Stimulated activated CD4-positive, alpha-beta T cell treated with anti-CD3 and anti-CD28 coated beads, TNF-alpha, amount 100 ng/mL, for 48 hours (primary cell): ENCODE measurements at regions not wholly inside any gene's neighbourhood (a gene's known extent, or its start where the extent isn't known, plus 50 kb on each side); places are given as distances from the start of the nearest gene placed in this dataset.

ENCODE experiments used
- DNase-seq, 3 donors: peaks; one replicate each; pipeline ENCODE4 v3.0.0-alpha.2; 2020; ENCODE audit warnings: low read depth in 3 of 3

DNA sequence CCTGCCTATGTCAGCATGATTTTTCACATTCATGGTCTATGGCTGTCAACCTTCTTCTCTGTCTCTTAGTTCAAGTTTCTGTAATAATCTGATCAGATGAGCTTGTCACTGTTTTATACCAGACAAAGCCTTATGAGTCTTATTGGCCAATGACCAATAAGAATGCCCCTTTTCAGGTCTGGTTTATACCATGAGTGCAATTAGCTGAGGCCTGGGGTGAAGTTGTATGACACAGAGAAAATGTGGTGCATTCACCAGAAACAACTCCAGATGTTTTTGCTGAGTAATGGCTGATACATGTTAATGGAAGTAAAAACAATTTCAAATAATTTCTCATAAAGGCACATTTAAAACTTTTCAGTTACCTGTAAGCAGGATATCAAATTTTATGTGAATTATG is 218.6 kb upstream of the CDH8 start:
- no peak for DNase-seq

DNA sequence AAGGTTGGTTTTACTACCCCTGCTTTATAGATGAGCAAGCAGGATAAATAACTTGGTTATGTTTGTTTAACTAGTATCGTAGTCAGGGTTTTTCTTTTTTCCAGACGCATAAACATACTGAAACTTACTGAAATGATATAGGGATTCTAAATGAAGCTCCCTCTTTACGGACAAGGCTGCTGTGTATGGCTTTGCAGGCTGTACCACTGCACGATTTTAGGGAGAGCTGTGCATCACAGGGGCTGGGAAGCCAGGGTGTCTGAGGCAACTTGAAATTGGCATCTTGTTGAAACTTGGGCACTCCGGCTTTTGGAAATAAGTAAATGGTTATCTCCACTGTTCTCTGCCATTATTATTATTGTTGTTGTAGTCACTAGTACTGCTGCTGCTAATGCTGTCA is 218.1 kb upstream of the CDH8 start:
- no peak for DNase-seq

DNA sequence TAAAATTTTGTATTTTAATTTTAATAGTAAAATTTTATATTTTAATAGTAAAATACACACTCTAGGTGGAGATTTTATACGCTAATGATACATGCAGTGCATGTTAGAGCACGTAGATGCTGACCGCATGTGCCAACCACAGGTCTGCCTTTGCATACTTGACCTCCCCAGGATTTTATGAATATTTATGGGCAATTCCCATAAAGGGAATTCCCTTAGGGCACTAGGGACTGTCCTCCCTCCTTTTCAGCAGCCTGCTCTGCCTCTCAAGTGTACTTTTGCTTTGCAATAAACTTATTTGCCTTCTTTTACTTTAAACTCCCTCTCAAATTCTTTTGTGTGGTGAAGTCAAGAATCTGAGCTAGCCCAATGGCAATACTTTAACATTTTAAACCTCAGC is 217.7 kb upstream of the CDH8 start:
- no peak for DNase-seq

DNA sequence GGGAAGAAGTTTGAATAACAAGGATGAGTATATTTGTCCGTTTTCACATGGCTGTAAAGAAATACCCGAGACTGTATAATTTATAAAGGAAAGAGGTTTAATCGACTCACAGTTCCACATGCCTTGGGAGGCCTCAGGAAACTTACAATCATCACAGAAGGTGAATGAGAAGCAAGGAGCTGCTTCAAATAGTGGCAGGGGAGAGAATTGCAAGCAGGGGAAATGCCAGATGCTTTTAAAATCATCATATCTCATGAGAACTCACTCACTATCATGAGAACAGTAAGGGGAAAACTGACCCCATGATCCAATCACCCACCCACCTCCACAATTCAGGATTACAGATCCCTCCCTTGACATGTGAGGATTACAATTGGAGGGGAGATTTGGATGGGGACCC is 212.8 kb upstream of the CDH8 start:
- no peak for DNase-seq

DNA sequence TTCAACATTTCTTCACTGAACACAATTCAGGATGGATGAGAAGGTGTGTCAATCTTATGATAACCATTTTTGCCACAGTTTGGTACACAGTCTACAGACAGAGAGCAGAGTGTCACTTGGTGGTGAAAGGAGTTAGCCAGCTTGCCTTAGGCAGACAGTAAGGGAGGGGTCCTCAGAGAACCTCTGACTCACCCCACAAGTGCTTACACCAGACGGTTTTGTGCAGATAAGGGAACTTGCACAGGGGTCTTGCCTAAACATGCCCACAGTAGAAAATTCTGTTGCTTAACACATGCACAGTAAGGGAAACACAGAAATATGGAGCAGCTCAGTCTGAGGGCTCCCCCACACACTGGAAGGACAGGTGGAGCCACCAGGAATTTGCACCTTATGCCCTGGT is 204.5 kb upstream of the CDH8 start:
- no peak for DNase-seq

DNA sequence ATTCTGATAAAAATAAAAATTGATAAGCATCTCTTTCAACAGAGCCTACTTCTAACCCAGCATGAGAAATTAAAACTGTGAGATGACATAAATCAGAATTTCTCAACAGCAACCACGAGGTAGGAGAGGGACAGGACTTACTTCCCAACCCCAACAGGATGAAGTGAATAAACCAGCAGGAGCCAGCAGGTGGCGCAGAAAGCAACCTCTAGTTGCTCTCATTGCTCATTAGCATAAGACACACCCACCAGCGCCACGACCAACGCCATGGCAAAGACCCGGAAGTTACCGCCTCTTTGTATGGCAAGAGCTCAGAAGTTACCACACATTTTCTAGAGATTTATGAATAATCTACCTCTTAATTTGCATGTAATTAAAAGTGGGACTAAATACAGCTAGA is 189.4 kb upstream of the CDH8 start:
- DNase-seq: peak in 2 of 3 donors; percentile 1 to 26

DNA sequence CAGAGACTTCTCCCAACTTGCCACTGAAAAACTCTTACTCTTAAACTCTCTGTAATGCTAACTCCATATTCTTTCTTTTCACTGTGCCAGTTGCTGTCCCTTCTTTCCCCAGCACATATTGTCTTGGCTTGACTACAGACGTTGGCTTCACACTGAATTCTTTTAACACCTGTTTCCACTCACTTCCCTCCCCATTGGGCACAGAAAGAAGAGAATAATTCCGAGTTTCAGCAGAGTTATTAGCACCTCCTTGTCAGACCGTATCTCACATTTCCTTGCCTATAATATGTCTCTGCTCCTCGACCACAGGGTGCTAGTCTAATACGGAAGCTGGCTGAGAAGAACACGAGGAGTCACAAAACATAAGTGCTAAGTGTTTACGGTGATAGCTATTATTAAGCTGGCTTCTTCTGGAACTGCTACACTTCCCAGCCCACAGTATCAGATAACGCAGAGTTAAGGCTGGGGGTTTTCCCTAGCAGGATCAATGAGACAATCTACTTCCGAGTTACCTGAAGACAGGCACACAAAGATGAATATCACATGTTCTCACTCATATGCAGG is 188.5 kb upstream of the CDH8 start:
- DNase-seq: no peak

DNA sequence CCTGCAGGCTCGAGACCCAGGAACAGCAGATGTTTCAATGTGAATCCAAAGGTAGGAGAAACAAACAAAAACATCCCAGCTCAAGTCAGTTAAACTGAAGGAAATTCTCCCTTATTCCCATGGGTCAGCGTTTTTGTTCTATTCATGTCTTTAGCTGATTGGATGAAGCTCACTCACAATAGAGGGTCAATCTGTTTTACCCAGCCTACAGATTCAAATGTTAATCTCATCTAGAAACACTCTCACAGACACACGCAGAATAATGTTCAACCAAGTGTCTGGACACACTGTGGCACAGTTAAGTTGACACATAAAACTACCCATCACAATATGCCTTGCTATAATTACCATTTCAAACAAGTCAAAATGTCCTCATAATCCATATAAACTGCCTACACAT is 180.6 kb upstream of the CDH8 start:
- no peak for DNase-seq

DNA sequence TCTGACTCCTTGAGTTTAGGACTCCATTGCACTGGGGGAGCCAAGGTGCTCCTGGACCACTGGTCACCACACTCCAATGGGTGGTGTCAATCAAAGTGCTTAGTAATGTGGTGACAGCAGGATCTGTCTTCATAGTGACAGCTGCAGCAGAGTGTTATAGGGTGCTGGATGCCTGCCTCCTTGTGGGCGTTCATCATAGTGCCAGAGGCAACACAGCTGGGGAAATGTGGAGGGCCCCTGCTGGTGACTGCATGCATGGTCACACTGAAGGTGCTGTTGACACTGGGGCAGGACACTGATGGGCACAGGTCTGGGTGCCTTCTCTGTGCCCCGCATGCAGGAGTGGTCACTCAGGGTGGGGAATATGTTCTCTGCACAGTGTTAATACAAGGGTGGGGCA is 177.5 kb upstream of the CDH8 start:
- no peak for DNase-seq

DNA sequence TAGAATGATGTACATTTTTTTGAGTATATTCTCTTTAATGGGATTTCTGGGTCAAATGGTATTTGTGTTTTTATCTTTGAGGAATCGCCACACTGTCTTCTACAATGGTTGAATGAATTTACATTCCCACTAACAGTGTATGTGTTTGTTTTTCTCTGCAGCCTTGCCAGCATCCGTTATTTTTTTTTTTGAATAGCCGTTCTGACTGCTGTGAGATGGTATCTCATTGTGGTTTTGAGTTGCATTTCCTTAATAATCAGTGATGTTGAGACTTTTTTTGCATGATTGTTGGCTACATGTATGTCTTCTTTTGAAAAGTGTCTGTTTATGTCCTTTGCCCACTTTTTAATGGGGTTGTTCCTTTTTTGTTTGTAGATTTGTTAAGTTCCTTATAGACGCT is 172.7 kb upstream of the CDH8 start:
- DNase-seq: no peak

DNA sequence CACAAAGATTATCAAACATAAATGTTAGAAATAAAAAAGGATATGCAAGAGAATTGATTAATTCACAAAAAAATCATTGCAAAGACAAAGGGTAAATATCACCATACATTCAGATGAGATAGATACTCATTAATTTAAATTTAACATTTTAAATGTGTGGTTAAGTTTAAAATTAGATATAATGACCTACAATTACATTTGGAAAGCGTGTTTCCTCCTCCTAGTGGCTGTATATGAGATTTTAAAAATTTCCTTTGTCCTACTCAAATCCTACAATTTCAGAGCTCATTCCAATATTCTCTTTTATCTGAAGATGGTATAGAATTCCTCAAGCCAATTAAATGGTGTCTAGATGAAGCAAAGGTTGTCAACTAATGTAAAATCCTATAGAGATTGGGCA is 169.2 kb upstream of the CDH8 start:
- no peak for DNase-seq

DNA sequence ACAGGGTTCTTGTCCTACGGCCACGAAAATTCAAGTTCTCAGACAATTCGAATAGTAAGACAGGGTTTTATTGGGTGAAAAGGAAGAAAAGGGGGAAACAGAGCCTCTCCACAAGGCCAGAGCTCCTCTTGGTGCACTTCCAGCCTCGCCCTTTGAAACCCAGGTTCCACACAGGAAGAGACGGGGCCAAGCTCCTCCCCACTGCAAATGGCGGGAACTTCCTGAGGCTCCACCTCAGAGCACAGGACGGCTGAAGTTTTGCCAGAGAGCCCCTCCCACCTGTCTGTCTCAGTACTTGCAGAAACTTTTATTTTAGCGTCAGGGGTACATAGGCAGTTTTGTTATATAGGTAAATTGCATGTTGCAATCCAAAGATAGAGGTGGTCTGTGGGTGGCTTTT is 165.7 kb upstream of the CDH8 start:
- DNase-seq: no peak

DNA sequence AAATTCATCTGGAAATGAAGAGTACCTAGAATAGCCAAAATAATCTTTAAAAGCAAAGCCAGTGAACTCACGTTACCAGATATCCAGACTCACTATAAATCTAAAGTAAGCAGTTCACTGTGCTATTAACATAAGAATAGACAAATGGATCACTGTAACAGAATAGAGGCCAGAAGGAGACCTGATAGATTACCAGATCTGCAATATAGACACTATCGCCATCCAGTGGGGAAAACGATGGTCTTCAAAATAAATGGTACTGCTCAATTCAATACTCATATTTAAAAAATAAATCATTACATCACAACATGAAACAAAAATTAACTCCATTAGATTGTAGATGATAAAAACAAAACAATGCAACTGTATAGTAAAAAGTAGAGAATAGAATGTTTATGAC is 158.6 kb upstream of the CDH8 start:
- no peak for DNase-seq

DNA sequence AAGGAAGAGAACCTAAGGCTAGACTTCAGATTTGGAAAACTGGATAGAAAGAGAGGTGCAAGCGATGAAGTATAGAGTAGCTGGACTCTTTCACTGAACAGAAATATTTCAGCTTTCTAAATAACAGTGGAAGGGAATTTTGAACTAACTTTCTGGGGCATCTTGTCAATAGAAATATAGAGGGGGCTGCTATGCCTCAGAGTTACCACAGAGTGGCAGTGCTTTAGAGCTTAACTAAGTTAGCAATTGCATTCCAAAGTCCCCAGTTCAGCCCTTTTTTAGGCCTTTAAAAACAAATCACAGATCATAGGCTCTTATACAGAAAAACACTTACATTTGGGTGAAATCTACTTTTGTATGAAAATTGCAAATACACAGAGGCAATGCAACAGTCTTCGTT is 154.2 kb upstream of the CDH8 start:
- DNase-seq: no peak

DNA sequence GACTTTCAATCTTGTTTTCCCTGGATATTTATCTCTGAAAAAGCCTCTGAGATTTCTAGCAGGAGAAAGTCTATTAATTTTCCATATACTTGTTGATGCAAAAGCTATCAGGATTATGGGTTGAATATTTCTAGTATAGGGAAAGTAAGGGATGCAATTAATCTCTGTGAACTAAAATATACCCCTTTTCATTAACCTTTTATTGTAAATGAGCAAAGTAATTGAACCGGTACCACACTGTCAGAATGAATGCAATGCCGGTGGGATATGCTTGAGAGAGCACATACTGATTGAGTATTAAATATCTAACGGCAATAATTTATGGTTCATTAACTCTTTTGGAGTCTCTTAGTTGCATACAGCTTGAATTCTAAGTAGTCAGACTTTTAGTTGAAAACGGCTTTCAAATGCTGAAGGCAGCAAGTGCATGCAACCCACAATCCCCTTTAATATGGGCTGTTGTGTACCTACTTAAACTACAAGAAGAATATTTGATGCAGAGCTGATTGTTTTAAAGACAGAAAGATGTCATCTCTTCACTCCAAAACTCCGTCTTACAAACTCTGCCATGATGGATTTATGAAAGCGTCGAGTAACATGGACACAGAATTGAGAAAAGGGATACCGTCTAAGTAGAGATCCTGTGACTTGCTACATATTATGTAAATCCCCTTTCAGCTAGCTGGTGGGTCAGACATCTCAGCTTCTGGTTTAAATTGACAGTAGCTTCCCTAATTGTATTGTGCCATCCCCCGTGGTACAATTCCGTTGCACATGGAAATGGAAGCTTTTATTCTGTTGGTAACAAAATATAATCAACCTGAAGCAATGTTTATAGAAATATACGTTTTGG is 141.3 kb upstream of the CDH8 start:
- no peak for DNase-seq

DNA sequence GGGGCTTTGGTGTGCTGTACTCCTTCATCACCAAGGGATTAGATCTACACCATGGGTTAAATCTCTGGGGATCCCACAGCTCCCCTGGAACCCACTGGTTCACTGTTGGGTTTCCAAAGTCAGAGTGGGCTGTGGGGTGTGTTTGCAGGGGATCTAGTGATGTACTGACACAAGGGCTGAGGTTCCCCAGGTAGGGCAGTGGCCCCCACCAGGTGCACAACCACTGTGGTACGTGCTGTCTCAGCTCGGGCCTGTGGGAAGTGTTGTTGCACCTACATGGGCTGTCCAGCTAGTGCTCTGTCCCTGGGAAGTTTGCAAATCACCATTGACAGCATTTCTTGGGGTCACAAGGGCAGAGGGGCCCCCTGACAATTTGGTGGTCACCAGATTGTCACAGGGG is 134.4 kb upstream of the CDH8 start:
- no peak for DNase-seq

DNA sequence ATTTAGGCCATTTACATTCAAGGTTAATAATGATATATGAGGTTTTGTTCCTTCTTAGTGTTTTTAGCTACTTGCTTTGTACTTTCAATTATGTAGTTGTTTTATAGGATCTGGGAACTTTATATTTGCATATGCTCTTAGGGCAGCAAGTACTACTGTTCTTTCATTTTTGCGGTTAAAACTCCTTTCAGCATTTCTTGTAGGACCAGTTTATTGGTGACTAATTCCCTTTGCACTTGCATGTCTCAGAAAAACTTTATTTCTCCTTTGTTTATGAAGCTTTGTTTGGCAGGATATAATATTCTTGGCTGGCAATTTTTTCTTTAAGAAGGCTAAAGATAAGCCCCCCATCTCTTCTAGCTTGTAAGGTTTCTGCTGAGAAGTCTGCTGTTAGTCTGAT is 131.3 kb upstream of the CDH8 start:
- no peak for DNase-seq

DNA sequence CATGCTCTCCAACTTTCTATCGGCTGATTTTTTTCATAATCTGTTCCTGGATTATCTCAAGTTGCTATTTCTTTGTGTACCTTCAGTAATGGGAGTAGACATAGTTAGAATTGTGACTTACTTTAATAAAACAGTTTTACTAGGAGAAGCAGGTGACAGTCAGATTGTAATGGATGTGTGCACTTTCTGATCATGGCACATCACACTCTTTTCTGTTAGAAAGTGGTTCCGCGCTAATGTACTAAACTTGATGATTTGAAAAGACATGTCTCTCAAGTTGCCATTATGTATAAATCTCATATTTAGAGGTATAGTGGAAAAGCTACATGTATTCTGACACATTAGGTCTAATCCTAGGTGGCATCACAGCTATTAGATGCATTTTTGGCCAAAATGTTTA is 121.3 kb upstream of the CDH8 start:
- no peak for DNase-seq

DNA sequence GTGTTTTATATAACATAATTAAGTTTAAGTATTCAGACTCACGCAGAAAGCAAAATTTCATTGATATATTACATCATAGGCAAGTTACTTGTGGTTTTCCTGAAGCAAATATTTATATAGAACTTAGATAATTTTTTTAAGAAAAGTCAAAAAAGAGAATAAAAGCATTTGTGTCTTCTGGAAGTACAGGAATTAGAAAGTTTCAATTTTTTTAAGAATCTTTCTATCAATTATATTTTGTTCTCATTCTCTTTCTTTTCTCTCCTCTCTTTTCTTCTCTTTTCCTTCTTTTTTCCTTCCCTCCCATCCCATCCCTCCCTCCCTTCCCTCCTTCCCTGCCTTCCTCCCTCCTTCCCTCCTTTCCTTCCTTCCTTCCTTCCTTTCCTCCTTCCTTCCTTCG is 120.7 kb upstream of the CDH8 start:
- DNase-seq: no peak

DNA sequence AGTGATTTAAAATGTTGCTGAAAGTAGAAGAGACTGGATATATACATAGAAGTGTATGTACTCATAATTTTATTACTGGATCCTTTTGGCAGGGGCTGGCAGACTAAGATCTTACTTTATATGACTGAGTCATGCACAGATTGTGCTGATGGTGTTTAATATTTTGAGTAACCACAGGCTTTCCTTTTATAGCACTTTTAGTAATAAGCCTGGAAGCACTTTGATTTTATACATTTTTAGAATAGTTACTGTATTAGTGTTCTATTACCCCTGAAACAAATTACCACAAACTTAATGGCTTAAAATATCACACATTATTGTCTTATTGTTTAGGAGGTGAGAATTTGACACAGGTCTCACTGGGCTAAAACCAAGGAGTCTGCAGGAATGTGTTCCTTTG is 113.4 kb upstream of the CDH8 start:
- DNase-seq: no peak

DNA sequence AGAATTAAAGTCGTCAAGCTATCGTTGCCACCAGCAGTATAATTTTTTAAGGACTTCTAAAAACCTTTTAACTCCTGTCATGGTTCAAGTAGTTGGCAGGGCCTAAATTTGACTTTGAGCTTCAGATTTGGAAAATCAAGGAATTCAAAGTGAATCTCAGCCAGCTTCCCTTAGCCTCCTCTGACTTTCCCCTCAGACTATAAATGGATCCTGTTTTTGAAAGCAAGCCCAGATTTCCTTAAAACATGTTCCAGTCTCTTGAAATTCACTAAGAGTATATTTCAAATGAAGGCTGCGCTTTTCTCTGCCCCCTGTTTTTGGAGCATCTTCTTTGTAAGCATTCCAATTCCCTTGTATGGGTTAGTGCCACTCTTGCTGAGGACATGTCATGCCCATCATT is 101.8 kb upstream of the CDH8 start:
- DNase-seq: no peak

DNA sequence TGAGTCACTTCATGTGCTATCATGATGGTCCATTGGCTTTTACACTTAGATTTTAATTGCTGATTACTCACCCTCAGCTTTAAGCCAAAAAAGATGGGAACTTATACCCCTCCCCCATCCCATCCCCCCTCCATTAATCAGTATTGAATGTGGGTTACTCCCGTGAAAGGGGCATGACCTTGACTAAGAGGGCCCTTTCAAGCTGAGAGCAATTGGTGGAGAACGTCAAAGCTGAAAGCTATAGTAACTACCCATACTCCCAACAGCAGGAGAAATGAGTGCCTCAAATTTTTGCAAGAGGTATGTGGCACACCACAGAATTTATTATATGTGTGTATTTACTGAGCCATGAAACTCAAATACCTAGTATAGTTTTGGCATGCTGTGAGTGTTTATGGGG is 99.7 kb upstream of the CDH8 start:
- no peak for DNase-seq

DNA sequence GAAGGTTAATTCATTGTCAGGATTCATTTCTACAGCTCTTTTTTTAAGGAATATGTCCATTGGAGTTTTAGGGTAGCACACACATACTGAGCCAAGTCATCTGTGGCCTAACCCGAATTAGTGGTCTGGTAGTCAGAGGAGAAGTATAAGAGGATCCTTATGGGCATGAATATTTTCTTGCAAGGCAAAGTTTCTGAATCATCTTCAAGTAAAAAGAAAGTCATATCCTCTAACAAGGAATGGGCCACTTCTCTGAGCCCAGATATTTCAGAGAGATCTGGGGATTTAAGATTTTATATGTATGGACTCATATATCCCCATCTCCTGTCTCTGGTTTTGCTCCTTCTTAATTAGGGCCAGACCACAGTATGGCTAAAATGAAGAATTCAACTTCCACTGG is 99.2 kb upstream of the CDH8 start:
- no peak for DNase-seq

DNA sequence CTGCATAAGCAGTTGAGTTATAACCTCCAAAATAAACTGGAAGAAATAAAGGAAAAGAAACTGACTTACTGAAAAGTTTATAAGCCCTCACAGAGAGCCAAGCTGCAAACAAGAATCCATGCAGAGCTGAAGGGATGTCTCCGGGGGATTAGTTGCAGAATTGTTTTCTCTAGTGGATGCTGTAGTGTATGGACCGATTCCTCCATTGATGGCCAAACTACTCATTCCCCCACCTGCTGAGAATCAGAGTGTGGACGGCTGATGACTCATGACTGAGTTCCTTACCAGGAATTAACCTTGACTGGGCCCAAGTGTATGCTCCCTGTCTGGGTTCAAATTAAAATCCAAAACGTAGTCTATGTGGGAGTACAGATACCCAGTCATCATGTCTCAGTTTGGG is 93.9 kb upstream of the CDH8 start:
- DNase-seq: no peak
